GM12874 (cell line): ENCODE measurements at regions not wholly inside any gene's neighbourhood (a gene's known extent, or its start where the extent isn't known, plus 50 kb on each side); places are given as distances from the start of the nearest gene placed in this dataset.

Source experiments
- TF ChIP-seq, protein P1 (sequence below): IDR thresholded peaks from 2 replicates; pipeline ENCODE4 v1.5.1; 2011; ENCODE audit warnings: low read depth, mild to moderate bottlenecking, control low read depth, low read length, moderate library complexity; ENCODE audit not compliant: insufficient read depth

DNA sequence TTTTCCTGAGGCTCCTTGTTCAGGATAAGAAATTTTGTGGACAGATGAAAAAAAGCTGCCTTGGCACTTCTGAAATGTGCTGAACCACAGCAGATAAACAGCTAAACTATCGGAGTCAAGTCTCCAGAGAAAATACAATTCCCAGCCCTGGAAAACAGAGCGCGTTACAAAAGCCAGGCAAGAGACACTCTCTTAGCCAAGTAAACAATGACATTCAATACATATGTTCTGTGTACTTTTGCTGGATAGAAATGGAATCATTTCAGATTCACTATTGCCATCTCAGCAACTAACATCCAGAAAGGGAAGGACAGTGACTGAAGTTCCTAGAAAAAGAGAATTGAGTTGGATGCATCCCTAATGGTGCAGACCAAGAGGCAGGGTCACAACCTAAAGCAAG, 196.8 kb upstream of the NRSN1 start:
- TF ChIP-seq, protein P1, sequence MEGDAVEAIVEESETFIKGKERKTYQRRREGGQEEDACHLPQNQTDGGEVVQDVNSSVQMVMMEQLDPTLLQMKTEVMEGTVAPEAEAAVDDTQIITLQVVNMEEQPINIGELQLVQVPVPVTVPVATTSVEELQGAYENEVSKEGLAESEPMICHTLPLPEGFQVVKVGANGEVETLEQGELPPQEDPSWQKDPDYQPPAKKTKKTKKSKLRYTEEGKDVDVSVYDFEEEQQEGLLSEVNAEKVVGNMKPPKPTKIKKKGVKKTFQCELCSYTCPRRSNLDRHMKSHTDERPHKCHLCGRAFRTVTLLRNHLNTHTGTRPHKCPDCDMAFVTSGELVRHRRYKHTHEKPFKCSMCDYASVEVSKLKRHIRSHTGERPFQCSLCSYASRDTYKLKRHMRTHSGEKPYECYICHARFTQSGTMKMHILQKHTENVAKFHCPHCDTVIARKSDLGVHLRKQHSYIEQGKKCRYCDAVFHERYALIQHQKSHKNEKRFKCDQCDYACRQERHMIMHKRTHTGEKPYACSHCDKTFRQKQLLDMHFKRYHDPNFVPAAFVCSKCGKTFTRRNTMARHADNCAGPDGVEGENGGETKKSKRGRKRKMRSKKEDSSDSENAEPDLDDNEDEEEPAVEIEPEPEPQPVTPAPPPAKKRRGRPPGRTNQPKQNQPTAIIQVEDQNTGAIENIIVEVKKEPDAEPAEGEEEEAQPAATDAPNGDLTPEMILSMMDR, result no peak

- TF ChIP-seq, protein P1, result no peak
Measured at GRCh38 chr6:23940466-23940865, 185.5 kb upstream of the NRSN1 start.

DNA sequence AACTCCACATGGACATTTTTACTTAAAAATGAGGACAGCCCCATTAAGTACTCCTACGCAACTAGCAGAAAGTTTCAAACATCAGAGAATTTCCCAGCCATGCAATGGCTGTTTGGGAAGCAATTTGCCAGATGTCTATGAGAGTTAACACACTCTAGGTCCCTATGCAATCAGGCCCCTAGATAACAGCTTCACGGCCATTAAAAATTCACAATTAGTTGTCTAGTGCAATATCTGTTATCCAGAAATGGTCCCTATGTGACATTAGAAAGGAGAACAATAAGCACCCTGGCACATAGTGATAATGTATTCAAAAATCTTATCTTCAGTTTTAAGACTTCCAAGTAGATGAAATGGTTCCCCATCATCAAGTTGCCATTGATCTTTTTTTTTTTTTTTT, 174.3 kb upstream of the NRSN1 start:
- TF ChIP-seq, protein P1, result no peak

GRCh38 chr6:23952245-23952644, 173.8 kb upstream of the NRSN1 start:
- TF ChIP-seq, protein P1, result no peak

GRCh38 chr6:23953976-23954375, 172.0 kb upstream of the NRSN1 start:
- TF ChIP-seq, protein P1, result no peak

DNA sequence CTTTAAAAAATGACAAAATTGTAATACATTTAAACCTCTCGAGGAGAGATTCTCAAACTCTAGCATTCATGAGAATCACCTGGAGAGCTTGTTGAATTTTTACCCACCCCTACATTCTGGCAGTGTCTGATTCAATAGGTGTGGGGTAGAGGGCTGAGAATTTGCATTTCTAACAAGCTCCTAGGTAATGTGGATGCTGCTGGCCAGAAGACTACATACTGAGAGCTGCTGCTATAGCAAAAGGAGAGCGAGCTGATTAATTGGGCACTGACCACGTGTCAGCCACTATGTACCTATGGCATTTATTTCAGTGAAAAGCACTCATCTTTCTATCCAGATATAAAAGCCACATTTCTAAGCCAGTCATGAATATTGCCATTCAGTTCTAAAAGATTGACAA, 169.0 kb upstream of the NRSN1 start:
- TF ChIP-seq, protein P1, result no peak

DNA sequence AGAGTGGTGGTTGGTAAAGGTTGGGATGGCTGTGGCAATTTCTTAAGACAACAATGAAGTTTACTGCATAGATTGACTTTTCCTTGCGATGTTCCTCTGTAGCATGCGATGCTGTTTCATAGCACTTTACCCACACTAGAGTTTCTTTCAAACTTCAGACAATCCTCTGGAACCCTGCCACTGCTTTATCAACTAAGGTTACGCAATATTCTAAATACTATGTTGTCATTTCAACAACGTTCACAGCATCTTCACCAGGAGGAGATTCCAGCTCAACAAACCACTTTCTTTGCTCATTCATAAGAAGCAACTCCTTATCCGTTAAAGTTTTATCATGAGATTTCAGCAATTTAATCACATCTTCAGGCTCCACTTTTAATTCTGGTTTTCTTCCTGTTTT, 161.2 kb upstream of the NRSN1 start:
- TF ChIP-seq, protein P1, result no peak

DNA sequence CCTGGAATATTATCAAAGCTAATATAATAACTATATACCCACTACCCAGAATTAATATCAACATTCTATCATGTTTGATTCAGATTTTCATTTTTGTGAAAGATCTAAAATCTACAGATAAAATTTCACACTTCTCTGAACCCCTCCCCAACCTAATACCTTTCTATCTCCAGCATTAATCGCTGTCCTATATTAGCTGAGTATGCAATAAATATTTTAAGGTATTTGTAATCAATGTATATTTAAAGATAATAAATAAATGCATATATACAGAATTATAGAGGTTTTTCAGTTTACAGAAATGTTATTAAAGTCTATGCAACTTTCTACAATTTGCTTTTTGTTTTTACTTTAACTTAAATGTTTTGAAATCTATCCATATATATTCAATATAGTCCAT, 156.7 kb upstream of the NRSN1 start:
- TF ChIP-seq, protein P1, result no peak
